Endothelial cell (in vitro differentiated cells): ENCODE measurements at regions not wholly inside any gene's neighbourhood (a gene's known extent, or its start where the extent isn't known, plus 50 kb on each side); places are given as distances from the start of the nearest gene placed in this dataset.
A peak's percentile ranks its signal among the peaks of the same experiment; 100 is the strongest.

ENCODE experiments used
- DNase-seq: peaks from one replicate; pipeline ENCODE4 v3.0.0; 2021; ENCODE audit warnings: low spot score
- H3K27ac Mint-ChIP-seq: one replicate; pipeline ENCODE4 v1.8.0; 2021; ENCODE audit warnings: mixed read lengths, inconsistent platforms; ENCODE audit not compliant: unreplicated experiment
- H3K27me3 Mint-ChIP-seq: one replicate; pipeline ENCODE4 v1.8.0; 2021; ENCODE audit warnings: mild to moderate bottlenecking, moderate library complexity, mixed read lengths, inconsistent platforms; ENCODE audit not compliant: unreplicated experiment
- H3K36me3 Mint-ChIP-seq: one replicate; pipeline ENCODE4 v1.8.0; 2021; ENCODE audit warnings: mild to moderate bottlenecking, low read depth, mixed read lengths, inconsistent platforms; ENCODE audit not compliant: unreplicated experiment
- H3K4me1 Mint-ChIP-seq: one replicate; pipeline ENCODE4 v1.8.0; 2021; ENCODE audit warnings: mild to moderate bottlenecking, mixed read lengths, inconsistent platforms; ENCODE audit not compliant: unreplicated experiment
- H3K4me3 Mint-ChIP-seq: one replicate; pipeline ENCODE4 v1.8.0; 2021; ENCODE audit warnings: mild to moderate bottlenecking, mixed read lengths, inconsistent platforms; ENCODE audit not compliant: unreplicated experiment
- H3K9me3 Mint-ChIP-seq: one replicate; pipeline ENCODE4 v1.8.0; 2021; ENCODE audit warnings: mixed read lengths, inconsistent platforms; ENCODE audit not compliant: unreplicated experiment
- TF ChIP-seq, protein P1 (sequence below): fragments of 200-600 bp; sonication (generic); IDR thresholded peaks from one replicate; pipeline ENCODE4 v1.5.0; 2021; ENCODE audit warnings: antibody characterized with exemption; ENCODE audit not compliant: unreplicated experiment

DNA sequence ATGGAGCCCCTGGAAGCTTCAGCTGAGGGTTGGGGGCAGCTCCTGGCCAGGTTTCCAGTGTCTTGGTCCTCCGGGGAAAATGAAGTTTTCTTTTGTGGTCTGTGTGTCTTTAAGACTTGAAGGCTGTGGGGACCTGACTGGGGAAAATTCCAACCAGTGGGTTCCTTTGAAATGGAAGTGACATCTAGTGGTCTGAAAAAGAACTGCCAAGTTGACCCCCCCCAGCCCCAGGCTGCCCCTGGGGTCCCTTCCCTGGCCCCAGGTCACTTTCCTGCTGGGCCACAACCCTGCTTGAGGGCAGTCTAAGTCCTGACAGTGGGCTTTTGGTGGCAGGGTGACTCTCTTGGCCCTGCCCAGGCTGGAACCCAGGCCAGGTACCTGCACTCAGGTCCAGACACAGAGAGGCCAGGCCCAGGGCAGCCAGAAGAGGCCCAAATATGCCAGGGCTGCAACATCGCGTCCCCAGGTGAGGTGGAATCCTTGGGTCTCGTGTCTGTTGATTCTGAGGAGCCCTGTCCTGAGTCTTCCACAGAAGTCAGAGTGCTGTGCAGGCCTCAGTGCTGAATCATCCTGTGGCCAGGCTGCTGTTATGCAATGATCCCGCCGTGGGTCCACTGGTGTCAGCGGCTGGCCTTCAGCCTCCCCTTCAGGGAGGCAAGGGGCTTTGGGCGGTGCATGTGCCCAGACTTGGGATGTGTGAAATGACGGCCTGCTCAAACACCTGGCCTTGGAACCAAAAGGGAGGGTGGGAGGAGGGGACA is 68.4 kb downstream of the VEGFA start:
- DNase-seq, result peak; percentile 23
- no peak overlapping the region for H3K27ac Mint-ChIP-seq
- TF ChIP-seq, protein P1, sequence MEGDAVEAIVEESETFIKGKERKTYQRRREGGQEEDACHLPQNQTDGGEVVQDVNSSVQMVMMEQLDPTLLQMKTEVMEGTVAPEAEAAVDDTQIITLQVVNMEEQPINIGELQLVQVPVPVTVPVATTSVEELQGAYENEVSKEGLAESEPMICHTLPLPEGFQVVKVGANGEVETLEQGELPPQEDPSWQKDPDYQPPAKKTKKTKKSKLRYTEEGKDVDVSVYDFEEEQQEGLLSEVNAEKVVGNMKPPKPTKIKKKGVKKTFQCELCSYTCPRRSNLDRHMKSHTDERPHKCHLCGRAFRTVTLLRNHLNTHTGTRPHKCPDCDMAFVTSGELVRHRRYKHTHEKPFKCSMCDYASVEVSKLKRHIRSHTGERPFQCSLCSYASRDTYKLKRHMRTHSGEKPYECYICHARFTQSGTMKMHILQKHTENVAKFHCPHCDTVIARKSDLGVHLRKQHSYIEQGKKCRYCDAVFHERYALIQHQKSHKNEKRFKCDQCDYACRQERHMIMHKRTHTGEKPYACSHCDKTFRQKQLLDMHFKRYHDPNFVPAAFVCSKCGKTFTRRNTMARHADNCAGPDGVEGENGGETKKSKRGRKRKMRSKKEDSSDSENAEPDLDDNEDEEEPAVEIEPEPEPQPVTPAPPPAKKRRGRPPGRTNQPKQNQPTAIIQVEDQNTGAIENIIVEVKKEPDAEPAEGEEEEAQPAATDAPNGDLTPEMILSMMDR, result peak; percentile 53

DNA sequence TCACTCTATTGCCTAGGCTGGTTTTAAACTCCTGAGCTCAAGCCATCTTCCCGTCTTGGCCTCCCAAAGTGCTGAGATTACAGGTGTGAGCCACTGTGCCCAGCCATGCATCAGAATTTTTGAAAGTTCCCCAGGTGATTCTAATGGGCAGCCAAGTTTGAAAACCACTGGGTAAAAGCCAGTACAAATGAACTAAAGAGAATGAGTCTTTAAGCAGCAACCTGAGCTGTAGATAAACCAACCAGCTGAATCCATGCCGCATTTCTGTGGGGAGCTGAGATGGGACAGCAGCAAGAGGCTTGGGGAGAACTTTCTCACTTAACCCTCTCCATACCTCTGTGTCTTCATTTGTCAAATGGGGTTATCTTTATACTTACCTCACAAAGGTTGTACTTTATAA is 67.5 kb downstream of the VEGFA start:
- TF ChIP-seq, protein P1, result no peak
- no peaks in the 10 kb centered on the region for H3K4me1 Mint-ChIP-seq
- H3K27ac Mint-ChIP-seq, result no peak overlapping the region
- H3K36me3 Mint-ChIP-seq, result no peaks in the 10 kb centered on the region
- peaks cover 2% of the 10 kb centered on the region for H3K27me3 Mint-ChIP-seq
- no peak for DNase-seq
- H3K4me3 Mint-ChIP-seq, result no peak overlapping the region
- H3K9me3 Mint-ChIP-seq, result no peaks in the 10 kb centered on the region

More for the DNA sequence above, 68.4 kb downstream of the VEGFA start:
- no peaks in the 10 kb centered on the region for H3K4me1 Mint-ChIP-seq
- no peaks in the 10 kb centered on the region for H3K9me3 Mint-ChIP-seq
- no peak overlapping the region for H3K4me3 Mint-ChIP-seq
- peaks cover 2% of the 10 kb centered on the region for H3K27me3 Mint-ChIP-seq
- no peaks in the 10 kb centered on the region for H3K36me3 Mint-ChIP-seq

DNA sequence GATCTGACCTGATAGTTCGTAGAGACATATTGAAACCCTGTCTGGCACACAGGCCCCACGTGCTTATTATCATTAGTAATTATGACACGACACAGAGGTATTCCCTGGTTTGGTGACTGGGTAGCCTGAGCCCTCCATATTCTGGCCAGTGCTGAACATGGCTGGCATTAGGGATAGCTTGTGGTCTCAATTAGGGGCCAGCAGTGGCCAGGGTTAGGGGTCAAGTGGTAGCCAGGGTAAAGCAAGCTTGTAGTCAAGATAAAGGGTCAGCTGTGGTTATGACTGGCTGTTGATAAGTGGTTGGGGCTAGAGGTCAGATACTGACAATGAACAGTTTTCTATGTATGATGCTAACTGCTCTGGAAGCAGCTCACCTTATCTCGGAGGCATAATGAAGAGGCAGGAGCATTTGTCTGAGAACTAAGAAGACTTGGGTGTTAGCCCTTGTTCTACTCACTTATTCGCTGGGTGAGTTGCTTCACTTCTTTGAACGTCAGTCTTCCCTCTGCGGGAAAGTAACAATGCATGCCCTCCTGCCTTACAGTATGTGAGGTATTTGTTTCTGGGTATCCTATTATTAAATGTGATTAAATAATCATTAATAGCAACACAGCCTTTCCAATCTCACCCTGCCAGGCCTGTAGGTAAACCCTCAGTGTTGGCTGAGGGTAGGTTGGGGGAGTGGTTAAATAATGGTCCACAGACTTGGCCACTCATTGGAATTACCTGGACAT is 66.7 kb downstream of the VEGFA start:
- no peaks in the 10 kb centered on the region for H3K9me3 Mint-ChIP-seq
- H3K4me3 Mint-ChIP-seq, result no peak overlapping the region
- H3K27ac Mint-ChIP-seq, result no peak overlapping the region
- H3K36me3 Mint-ChIP-seq, result no peaks in the 10 kb centered on the region
- H3K4me1 Mint-ChIP-seq, result no peaks in the 10 kb centered on the region
- TF ChIP-seq, protein P1, result no peak
- no peak for DNase-seq
- H3K27me3 Mint-ChIP-seq, result peaks cover 2% of the 10 kb centered on the region
